ENCODE measurements at regions not wholly inside any gene's neighbourhood (a gene's known extent, or its start where the extent isn't known, plus 50 kb on each side); places are given as distances from the start of the nearest gene placed in this dataset.

- no peak overlapping the region for H2BK5ac ChIP-seq (ENCODE audit: insufficient read length, low read length)
- H4K8ac ChIP-seq (replicated peaks; ENCODE audit: insufficient read length, low read depth, low read length), result no peak overlapping the region
- H3K23me2 ChIP-seq (ENCODE audit: insufficient read length, low read depth, low read length, poor library complexity, severe bottlenecking), result no peaks in the 10 kb centered on the region
- TF ChIP-seq, protein P1, sequence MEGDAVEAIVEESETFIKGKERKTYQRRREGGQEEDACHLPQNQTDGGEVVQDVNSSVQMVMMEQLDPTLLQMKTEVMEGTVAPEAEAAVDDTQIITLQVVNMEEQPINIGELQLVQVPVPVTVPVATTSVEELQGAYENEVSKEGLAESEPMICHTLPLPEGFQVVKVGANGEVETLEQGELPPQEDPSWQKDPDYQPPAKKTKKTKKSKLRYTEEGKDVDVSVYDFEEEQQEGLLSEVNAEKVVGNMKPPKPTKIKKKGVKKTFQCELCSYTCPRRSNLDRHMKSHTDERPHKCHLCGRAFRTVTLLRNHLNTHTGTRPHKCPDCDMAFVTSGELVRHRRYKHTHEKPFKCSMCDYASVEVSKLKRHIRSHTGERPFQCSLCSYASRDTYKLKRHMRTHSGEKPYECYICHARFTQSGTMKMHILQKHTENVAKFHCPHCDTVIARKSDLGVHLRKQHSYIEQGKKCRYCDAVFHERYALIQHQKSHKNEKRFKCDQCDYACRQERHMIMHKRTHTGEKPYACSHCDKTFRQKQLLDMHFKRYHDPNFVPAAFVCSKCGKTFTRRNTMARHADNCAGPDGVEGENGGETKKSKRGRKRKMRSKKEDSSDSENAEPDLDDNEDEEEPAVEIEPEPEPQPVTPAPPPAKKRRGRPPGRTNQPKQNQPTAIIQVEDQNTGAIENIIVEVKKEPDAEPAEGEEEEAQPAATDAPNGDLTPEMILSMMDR (conservative IDR thresholded peaks at IDR 0.05), result no peak
- H2AK5ac ChIP-seq (ENCODE audit: insufficient read length, low read length), result no peak overlapping the region
- no peaks in the 10 kb centered on the region for H3K36me3 Mint-ChIP-seq (ENCODE audit: insufficient read depth in 1 of 3, low read depth in 3 of 3)
- no peak for DNase-seq
- H3K27me3 ChIP-seq (ENCODE audit: insufficient read depth, low read length), result no peaks in the 10 kb centered on the region
- no peak overlapping the region for H3K23ac ChIP-seq (ENCODE audit: insufficient read length, low read depth, low read length)
- no peaks in the 10 kb centered on the region for H3K9me3 Mint-ChIP-seq
- no peak overlapping the region for H2AFZ ChIP-seq (ENCODE audit: low read length)
- H4K5ac ChIP-seq (ENCODE audit: insufficient read length, low read depth, low read length), result no peak overlapping the region
- no peak overlapping the region for H3K9ac ChIP-seq (ENCODE audit: extremely low read depth, insufficient read length, low read length)
- H3K4me3 Mint-ChIP-seq, result no peak overlapping the region
- no peak overlapping the region for H3K27ac Mint-ChIP-seq
- H3K56ac ChIP-seq (ENCODE audit: insufficient read length, low read depth, low read length), result no peak overlapping the region
- no peak overlapping the region for H3K4ac ChIP-seq (ENCODE audit: low read depth, low read length)
- H2BK120ac ChIP-seq (ENCODE audit: low read depth, low read length, poor library complexity, severe bottlenecking), result no peak overlapping the region
- no peak overlapping the region for H2BK20ac ChIP-seq (ENCODE audit: low read depth, low read length, poor library complexity, severe bottlenecking)
- no peak overlapping the region for H2BK12ac ChIP-seq (ENCODE audit: insufficient read length, low read depth, low read length)
- no peak overlapping the region for H3T11ph ChIP-seq (ENCODE audit: low read length)
- H3K4me1 Mint-ChIP-seq, result peaks cover 0 to 3% of the 10 kb centered on the region in 2 experiments; a peak in 2 of 4 replicates
- no peaks in the 10 kb centered on the region for H3K27me3 Mint-ChIP-seq (ENCODE audit: low read depth)
- no peak overlapping the region for H3K14ac ChIP-seq (ENCODE audit: insufficient read depth, low read length)
- H2BK15ac ChIP-seq (ENCODE audit: low read depth, low read length), result no peak overlapping the region
- WGBS (ENCODE audit: extremely low coverage, insufficient read length, low lambda C conversion rate), result no CpG with 5 or more reads among the region's 1 CpG
- no peak overlapping the region for H3K4me2 ChIP-seq (ENCODE audit: insufficient read depth, insufficient read length, low read length)
- no peaks in the 10 kb centered on the region for H3K79me2 ChIP-seq (ENCODE audit: insufficient read depth, low read length)
- H3K9me3 ChIP-seq (ENCODE audit: control insufficient read depth, low read depth, low read length), result no peaks in the 10 kb centered on the region
- no peak overlapping the region for H4K91ac ChIP-seq (ENCODE audit: insufficient read length, low read depth, low read length)
- no peaks in the 10 kb centered on the region; the same call in 1 of the 2 replicates for H3K4me1 ChIP-seq (ENCODE audit: insufficient read depth, low read length)
- no peak overlapping the region for H3K27ac ChIP-seq (ENCODE audit: insufficient read length, low read depth, low read length)
- no peaks in the 10 kb centered on the region for H3K79me1 ChIP-seq (ENCODE audit: insufficient read depth, low read depth, low read length, poor library complexity, severe bottlenecking)
- no peaks in the 10 kb centered on the region for H4K20me1 ChIP-seq (ENCODE audit: control insufficient read depth, insufficient read depth, insufficient read length)
- H3K18ac ChIP-seq (ENCODE audit: insufficient read length, low read depth, low read length), result no peak overlapping the region
Measured at GRCh38 chr12:63354969-63355368, 204.0 kb upstream of the AVPR1A start.
